Adrenal gland (tissue), 5 donors: ENCODE measurements at regions not wholly inside any gene's neighbourhood (a gene's known extent, or its start where the extent isn't known, plus 50 kb on each side); places are given as distances from the start of the nearest gene placed in this dataset.

Experiments used
- CTCF ChIP-seq, 6 experiments: fragments of 450-650 bp in 4 of 6; fragments of 200-600 bp in 2 of 6; sonication (generic) in 1 of 6; IDR thresholded peaks; 1 replicate in 5 of 6; 2 replicates in 1 of 6; pipeline versions ENCODE4 v1.5.1 to v1.8.0; 2016 to 2021; ENCODE audit warnings: antibody characterized with exemption in 6 of 6, mild to moderate bottlenecking in 2 of 6, moderate library complexity in 1 of 6
- POLR2A ChIP-seq, 2 donors: fragments of 450-650 bp; IDR thresholded peaks; one replicate each; pipeline ENCODE4 v1.6.1; 2017; ENCODE audit warnings: antibody characterized with exemption in 2 of 2, mild to moderate bottlenecking in 2 of 2, moderate library complexity in 1 of 2
- donor health status: DM: no; HTN: no; CAD: no.

GRCh38 chr9:13580131-13580530 is 300.6 kb upstream of the MPDZ start:
- TF ChIP-seq CTCF (IDR thresholded peaks at IDR 0.05) (no peak), POLR2A (IDR thresholded peaks at IDR 0.05) (no peak)
